Keratinocyte (primary cell): ENCODE measurements at regions not wholly inside any gene's neighbourhood (a gene's known extent, or its start where the extent isn't known, plus 50 kb on each side); places are given as distances from the start of the nearest gene placed in this dataset.

ENCODE experiments used
- DNase-seq: peaks from one replicate; pipeline ENCODE4 v3.0.0-alpha.2; 2011; ENCODE audit warnings: low read depth, missing footprints, low spot score
- FAIRE-seq: peaks from 2 replicates; lab custom pipeline; 2011; peaks lifted over from hg19 to GRCh38; lab: Jason Lieb, UNC
- H2AFZ ChIP-seq: 2 replicates; pipeline ENCODE4 v1.6.0; 2012; ENCODE audit warnings: low read length, control low read depth, inconsistent platforms; ENCODE audit not compliant: control insufficient read depth
- H3K27ac ChIP-seq: 2 replicates; pipeline ENCODE4 v1.5.1; 2011; ENCODE audit warnings: low read length; ENCODE audit not compliant: control insufficient read depth, insufficient read depth
- H3K27me3 ChIP-seq: 3 replicates; pipeline ENCODE4 v1.6.0; 2011; ENCODE audit warnings: low read length; ENCODE audit not compliant: control insufficient read depth, insufficient read depth; ENCODE audit errors: extremely low read depth
- H3K36me3 ChIP-seq, 2 experiments: 2 replicates in 1 of 2; 3 replicates in 1 of 2; pipeline ENCODE4 v1.5.1; 2011; ENCODE audit warnings: low read length in 2 of 2, mild to moderate bottlenecking in 1 of 2; ENCODE audit not compliant: control insufficient read depth in 2 of 2, insufficient read depth in 2 of 2; ENCODE audit errors: extremely low read depth in 1 of 2
- H3K4me1 ChIP-seq: 3 replicates; pipeline ENCODE4 v1.5.1; 2011; ENCODE audit warnings: low read length; ENCODE audit not compliant: control insufficient read depth, insufficient read depth; ENCODE audit errors: extremely low read depth
- H3K4me2 ChIP-seq: 3 replicates; pipeline ENCODE4 v1.6.0; 2011; ENCODE audit warnings: low read depth, low read length; ENCODE audit not compliant: control insufficient read depth, insufficient read depth; ENCODE audit errors: extremely low read depth
- H3K4me3 ChIP-seq, 3 experiments: fragments of 200-600 bp in 1 of 3; sonication (generic) in 1 of 3; 2 replicates in 2 of 3; 3 replicates in 1 of 3; pipeline ENCODE4 v1.5.1; 2011 to 2016; ENCODE audit warnings: low read length in 3 of 3, mild to moderate bottlenecking in 3 of 3, control low read depth in 2 of 3, inconsistent platforms in 1 of 3, low read depth in 1 of 3, mixed read lengths in 1 of 3, mixed run types in 1 of 3, moderate library complexity in 1 of 3; ENCODE audit not compliant: control insufficient read depth in 2 of 3, insufficient read depth in 2 of 3; ENCODE audit errors: extremely low read depth in 1 of 3
- H3K79me2 ChIP-seq: 2 replicates; pipeline ENCODE4 v1.6.0; 2012; ENCODE audit warnings: low read length; ENCODE audit not compliant: control insufficient read depth, insufficient read depth
- H3K9ac ChIP-seq: 3 replicates; pipeline ENCODE4 v1.6.0; 2011; ENCODE audit warnings: low read length; ENCODE audit not compliant: control insufficient read depth, insufficient read depth; ENCODE audit errors: extremely low read depth
- H3K9me1 ChIP-seq: 3 replicates; pipeline ENCODE4 v1.6.0; 2011; ENCODE audit warnings: low read length; ENCODE audit not compliant: control insufficient read depth, insufficient read depth; ENCODE audit errors: extremely low read depth
- H3K9me3 ChIP-seq: 2 replicates; pipeline ENCODE4 v1.5.1; 2012; ENCODE audit warnings: low read depth, low read length; ENCODE audit not compliant: control insufficient read depth
- H4K20me1 ChIP-seq: 3 replicates; pipeline ENCODE4 v1.6.0; 2011; ENCODE audit warnings: low read length; ENCODE audit not compliant: control insufficient read depth, insufficient read depth; ENCODE audit errors: extremely low read depth
- CTCF ChIP-seq, 3 experiments: IDR thresholded peaks in 1 of 3; conservative IDR thresholded peaks in 1 of 3; optimal IDR thresholded peaks in 1 of 3; 2 replicates in 2 of 3; 3 replicates in 1 of 3; pipeline versions ENCODE3 to v1.5.1; 2011; ENCODE audit warnings: low read length in 3 of 3, mild to moderate bottlenecking in 3 of 3, moderate library complexity in 2 of 3, control low read depth in 1 of 3, inconsistent platforms in 1 of 3; ENCODE audit not compliant: insufficient read depth in 2 of 3; ENCODE audit errors: extremely low read depth in 1 of 3
- EZH2 ChIP-seq: IDR thresholded peaks from one replicate; pipeline ENCODE4 v1.6.1; 2012; ENCODE audit warnings: inconsistent platforms, mild to moderate bottlenecking, low read length, moderate library complexity
- dilution Hi-C: fragments of 300-500 bp; cut with MboI; formaldehyde crosslinking; loops from one replicate; pipeline ENCODE4 v1.7.0; 2020; ENCODE audit warnings: low sequenced_read_pairs; ENCODE audit not compliant: extremely low pct_ligation_motif_present

DNA sequence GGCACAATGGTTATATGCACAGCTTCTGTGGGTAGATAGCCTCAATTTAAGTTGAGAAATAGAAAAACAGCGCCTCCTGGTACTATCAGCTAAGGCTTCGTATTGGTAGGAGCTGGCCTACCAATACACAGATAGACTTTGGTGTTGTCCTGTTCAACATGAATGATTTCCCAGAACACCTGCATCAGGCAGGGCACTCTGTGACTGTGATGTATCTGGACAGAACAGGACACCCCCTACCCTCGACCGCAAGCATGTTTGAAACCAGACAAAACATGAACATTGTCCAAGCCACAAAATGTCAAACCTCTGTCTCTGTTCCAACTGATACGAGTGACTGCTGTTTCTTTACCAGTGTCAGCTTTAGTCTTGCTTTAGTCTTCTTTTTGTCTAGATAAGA lies 144.9 kb downstream of the HAPSTR1 start:
- no peaks in the 10 kb centered on the region for H3K9me1 ChIP-seq
- no peak overlapping the region for H3K4me2 ChIP-seq
- no peak overlapping the region for H2AFZ ChIP-seq
- H4K20me1 ChIP-seq, result no peaks in the 10 kb centered on the region
- H3K4me1 ChIP-seq, result no peaks in the 10 kb centered on the region
- no peak overlapping the region for H3K27ac ChIP-seq
- H3K79me2 ChIP-seq, result no peaks in the 10 kb centered on the region
- no peaks in the 10 kb centered on the region for H3K9me3 ChIP-seq
- H3K27me3 ChIP-seq, result no peaks in the 10 kb centered on the region
- no peak for DNase-seq
- dilution Hi-C loops, result no loop called here
- FAIRE-seq, result no peak
- no peak overlapping the region for H3K4me3 ChIP-seq
- no peak overlapping the region for H3K9ac ChIP-seq
- no peaks in the 10 kb centered on the region for H3K36me3 ChIP-seq
- TF ChIP-seq EZH2 (no peak), CTCF (optimal IDR thresholded peaks at IDR 0.05 in 1 of 3, IDR thresholded peaks at IDR 0.05 in 1 of 3, conservative IDR thresholded peaks at IDR 0.05 in 1 of 3; ENCODE audit: extremely low read depth in 1 of 3, insufficient read depth in 2 of 3, low read length in 3 of 3) (no peak)

DNA sequence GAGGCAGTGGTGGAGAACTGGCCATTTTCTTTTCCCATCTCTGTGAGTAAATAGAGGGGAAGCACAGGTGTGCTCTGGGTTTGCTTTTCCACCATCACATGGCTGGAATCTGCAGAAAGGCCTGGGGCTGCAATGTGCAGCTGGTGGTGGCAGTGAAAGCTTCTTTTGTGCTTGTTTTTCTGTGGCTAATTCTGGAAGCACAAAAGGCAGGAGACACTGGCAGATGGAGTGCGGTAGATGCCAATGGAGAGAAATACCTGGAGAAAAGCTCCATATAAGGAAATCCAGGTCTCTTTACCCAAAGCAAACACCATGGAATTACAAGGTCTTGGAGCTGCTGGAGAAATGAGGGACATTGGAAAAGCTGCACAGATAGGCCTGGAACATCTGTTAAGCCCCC lies 146.9 kb downstream of the HAPSTR1 start:
- H3K27ac ChIP-seq, result no peak overlapping the region
- no peak overlapping the region for H3K9ac ChIP-seq
- no peaks in the 10 kb centered on the region for H3K36me3 ChIP-seq
- no peaks in the 10 kb centered on the region for H4K20me1 ChIP-seq
- no peak overlapping the region for H3K4me2 ChIP-seq
- no peak overlapping the region for H2AFZ ChIP-seq
- H3K4me3 ChIP-seq, result no peak overlapping the region
- TF ChIP-seq EZH2, result no peak
- no peak for TF ChIP-seq CTCF (optimal IDR thresholded peaks at IDR 0.05 in 1 of 3, IDR thresholded peaks at IDR 0.05 in 1 of 3, conservative IDR thresholded peaks at IDR 0.05 in 1 of 3; ENCODE audit: extremely low read depth in 1 of 3, insufficient read depth in 2 of 3, low read length in 3 of 3)
- FAIRE-seq, result no peak
- H3K27me3 ChIP-seq, result no peaks in the 10 kb centered on the region
- no peaks in the 10 kb centered on the region for H3K9me1 ChIP-seq
- no peaks in the 10 kb centered on the region for H3K9me3 ChIP-seq
- H3K4me1 ChIP-seq, result no peaks in the 10 kb centered on the region
- DNase-seq, result no peak
- dilution Hi-C loops, result no loop called here
- H3K79me2 ChIP-seq, result no peaks in the 10 kb centered on the region
